Ishikawa (cell line): ENCODE measurements at regions not wholly inside any gene's neighbourhood (a gene's known extent, or its start where the extent isn't known, plus 50 kb on each side); places are given as distances from the start of the nearest gene placed in this dataset.

Experiments
- EGR1 ChIP-seq: IDR thresholded peaks from 2 replicates; pipeline ENCODE4 v1.6.1; 2012
- EP300 ChIP-seq: IDR thresholded peaks from 2 replicates; pipeline ENCODE4 v1.6.1; 2012; ENCODE audit warnings: borderline replicate concordance
- MAX ChIP-seq: IDR thresholded peaks from 2 replicates; pipeline ENCODE4 v1.6.1; 2012
- NFIC ChIP-seq: IDR thresholded peaks from 2 replicates; pipeline ENCODE4 v1.6.1; 2012
- RAD21 ChIP-seq: IDR thresholded peaks from 2 replicates; pipeline ENCODE4 v1.6.1; 2012; ENCODE audit warnings: low read depth
- REST ChIP-seq: IDR thresholded peaks from 2 replicates; pipeline ENCODE4 v1.6.1; 2012; ENCODE audit warnings: low read depth, mild to moderate bottlenecking
- TAF1 ChIP-seq: IDR thresholded peaks from 2 replicates; pipeline ENCODE4 v1.6.1; 2012; ENCODE audit warnings: low read depth, mild to moderate bottlenecking
- YY1 ChIP-seq: IDR thresholded peaks from 2 replicates; pipeline ENCODE4 v1.6.1; 2012; ENCODE audit warnings: low read depth

DNA sequence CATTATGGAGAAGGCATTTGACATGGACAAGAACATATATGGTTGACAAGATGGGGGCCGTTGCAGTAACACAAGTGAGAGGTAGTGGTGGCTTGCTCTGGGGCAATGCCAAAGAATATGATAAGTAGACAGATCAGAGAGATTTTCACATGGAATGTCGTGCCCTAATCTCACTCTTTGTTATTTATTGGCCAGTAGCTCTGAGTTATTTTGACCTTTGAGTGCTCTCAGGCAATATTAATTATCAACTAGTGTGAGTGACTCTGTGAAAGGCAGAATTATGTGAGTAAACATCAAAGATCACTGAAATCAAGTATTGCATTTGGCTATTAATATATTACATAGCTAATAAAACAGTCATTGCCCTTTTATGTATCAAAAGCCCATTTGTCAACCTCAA is 164.9 kb upstream of the ADAMTS9 start:
- TF ChIP-seq REST (no peak), RAD21 (no peak), TAF1 (no peak), EP300 (no peak), MAX (no peak), YY1 (no peak), NFIC (no peak), EGR1 (no peak)
